HEK293 (cell line): ENCODE measurements at regions not wholly inside any gene's neighbourhood (a gene's known extent, or its start where the extent isn't known, plus 50 kb on each side); places are given as distances from the start of the nearest gene placed in this dataset.

ENCODE experiments used
- CTCF ChIA-PET: fragments of 350-600 bp; formaldehyde crosslinking; extraction: SDS; loops from one replicate; lab custom pipeline; 2021; ENCODE audit warnings: antibody characterized with exemption; lab: Yijun Ruan, JAX
- POLR2A ChIA-PET: fragments of 300-600 bp; formaldehyde crosslinking; extraction: SDS; loops from one replicate; lab custom pipeline; 2020; ENCODE audit warnings: antibody characterized with exemption, inconsistent platforms; lab: Yijun Ruan, JAX
- H3K27ac ChIP-seq: fragments of 200-500 bp; sonication (Bioruptor generic); 2 replicates; pipeline ENCODE4 v1.5.1; 2014; ENCODE audit warnings: low read depth, low read length, control low read depth, inconsistent platforms; ENCODE audit errors: extremely low read depth
- H3K36me3 ChIP-seq, 2 experiments: fragments of 200-500 bp in 1 of 2; sonication (Bioruptor generic) in 1 of 2; 1 replicate in 1 of 2; 2 replicates in 1 of 2; pipeline ENCODE4 v1.5.1; 2014 to 2017; ENCODE audit warnings: inconsistent platforms in 2 of 2, low read length in 2 of 2; ENCODE audit not compliant: control insufficient read depth in 2 of 2, insufficient read depth in 1 of 2
- H3K4me1 ChIP-seq: fragments of 200-500 bp; sonication (Bioruptor generic); 2 replicates; pipeline ENCODE4 v1.5.1; 2014; ENCODE audit warnings: mild to moderate bottlenecking, low read length, inconsistent platforms; ENCODE audit not compliant: control insufficient read depth, insufficient read depth
- H3K4me3 ChIP-seq: 2 replicates; pipeline ENCODE4 v1.5.1; 2011; ENCODE audit warnings: low read depth, mild to moderate bottlenecking, control low read depth, low read length, moderate library complexity
- H3K9me3 ChIP-seq: fragments of 200-500 bp; sonication (Bioruptor generic); 2 replicates; pipeline ENCODE4 v1.5.1; 2014; ENCODE audit warnings: low read depth, low read length, inconsistent platforms; ENCODE audit not compliant: control insufficient read depth, insufficient read depth
- BCL11A ChIP-seq: fragments of 450-650 bp; formaldehyde crosslinking; IDR thresholded peaks from 2 replicates; pipeline ENCODE4 v1.5.1; 2016; ENCODE audit warnings: low read depth, missing biosample characterization, missing genetic modification characterization
- HOXC10 ChIP-seq: sonication (generic); formaldehyde crosslinking; IDR thresholded peaks from 2 replicates; pipeline ENCODE4 v1.8.1; 2023; ENCODE audit warnings: mild to moderate bottlenecking, missing genetic modification reagents
- KLF16 ChIP-seq: fragments of 450-650 bp; formaldehyde crosslinking; IDR thresholded peaks from 2 replicates; pipeline ENCODE4 v1.5.1; 2017; ENCODE audit warnings: missing biosample characterization, missing genetic modification characterization
- OSR2 ChIP-seq: fragments of 450-650 bp; formaldehyde crosslinking; IDR thresholded peaks from 2 replicates; pipeline ENCODE4 v1.5.1; 2016; ENCODE audit warnings: missing biosample characterization, missing genetic modification characterization
- PBX3 ChIP-seq: sonication (generic); formaldehyde crosslinking; IDR thresholded peaks from 2 replicates; pipeline ENCODE4 v1.8.1; 2022; ENCODE audit warnings: mild to moderate bottlenecking, moderate library complexity, missing genetic modification reagents
- ZBTB48 ChIP-seq: fragments of 450-650 bp; formaldehyde crosslinking; IDR thresholded peaks from 2 replicates; pipeline ENCODE4 v1.5.1; 2016; ENCODE audit warnings: missing biosample characterization, missing genetic modification characterization
- ZNF16 ChIP-seq: fragments of 450-650 bp; formaldehyde crosslinking; IDR thresholded peaks from 2 replicates; pipeline ENCODE4 v1.5.1; 2016; ENCODE audit warnings: low read depth, missing biosample characterization, missing genetic modification characterization
- ZNF169 ChIP-seq: fragments of 450-650 bp; formaldehyde crosslinking; IDR thresholded peaks from 2 replicates; pipeline ENCODE4 v1.5.1; 2016; ENCODE audit warnings: missing biosample characterization, missing genetic modification characterization
- ZNF2 ChIP-seq: fragments of 450-650 bp; formaldehyde crosslinking; IDR thresholded peaks from 2 replicates; pipeline ENCODE4 v1.5.1; 2016; ENCODE audit warnings: missing biosample characterization, missing genetic modification characterization
- ZNF223 ChIP-seq: fragments of 450-650 bp; formaldehyde crosslinking; IDR thresholded peaks from 2 replicates; pipeline ENCODE4 v1.5.1; 2016; ENCODE audit warnings: missing biosample characterization, missing genetic modification characterization
- ZNF24 ChIP-seq: fragments of 450-650 bp; formaldehyde crosslinking; IDR thresholded peaks from 2 replicates; pipeline ENCODE4 v1.5.1; 2016; ENCODE audit warnings: missing biosample characterization, missing genetic modification characterization
- ZNF292 ChIP-seq: fragments of 450-650 bp; formaldehyde crosslinking; IDR thresholded peaks from 2 replicates; pipeline ENCODE4 v1.5.1; 2016; ENCODE audit warnings: low read depth, missing biosample characterization, missing genetic modification characterization, borderline replicate concordance
- ZNF341 ChIP-seq: fragments of 450-650 bp; formaldehyde crosslinking; IDR thresholded peaks from 2 replicates; pipeline ENCODE4; 2016; ENCODE audit warnings: low read depth, missing biosample characterization, missing genetic modification characterization
- ZNF366 ChIP-seq: fragments of 450-650 bp; formaldehyde crosslinking; conservative IDR thresholded peaks from 2 replicates; pipeline ENCODE4 v1.5.1; 2016; ENCODE audit warnings: missing biosample characterization, missing genetic modification characterization
- ZNF423 ChIP-seq: fragments of 450-650 bp; formaldehyde crosslinking; IDR thresholded peaks from 2 replicates; pipeline ENCODE4 v1.5.1; 2016; ENCODE audit warnings: missing biosample characterization, missing genetic modification characterization
- ZNF449 ChIP-seq: fragments of 450-650 bp; formaldehyde crosslinking; IDR thresholded peaks from 2 replicates; pipeline ENCODE4 v1.5.1; 2017; ENCODE audit warnings: missing biosample characterization, mild to moderate bottlenecking, missing genetic modification characterization, moderate library complexity
- ZNF704 ChIP-seq: fragments of 450-650 bp; formaldehyde crosslinking; IDR thresholded peaks from 2 replicates; pipeline ENCODE4 v1.5.1; 2016; ENCODE audit warnings: missing biosample characterization, missing genetic modification characterization
- ZNF830 ChIP-seq: fragments of 450-650 bp; IDR thresholded peaks from 2 replicates; pipeline ENCODE4 v1.5.0; 2018; ENCODE audit warnings: missing biosample characterization, missing genetic modification characterization, low read depth, mild to moderate bottlenecking, moderate library complexity

- H3K4me3 ChIP-seq = no peak overlapping the region
- no peaks in the 10 kb centered on the region for H3K9me3 ChIP-seq
- TF ChIP-seq ZNF223 (tag by site-specific recombination) (no peak), ZNF341 (tag by site-specific recombination) (no peak), ZNF366 (tag by site-specific recombination) (no peak), ZNF2 (tag by site-specific recombination) (no peak), ZNF169 (tag by site-specific recombination) (no peak), ZBTB48 (tag by site-specific recombination) (no peak), ZNF423 (no peak), PBX3 (CRISPR knock-in tag) (no peak), ZNF292 (tag by site-specific recombination) (no peak), OSR2 (tag by site-specific recombination) (no peak), ZNF449 (tag by site-specific recombination) (no peak)
- ChIA-PET CTCF (interaction anchor here (0.7 kb wide), 1 partner anchor 154 kb away, joined by 3 read pairs; no protein-coding TSS in a partner anchor), POLR2A (no interaction called here)
- H3K27ac ChIP-seq = no peak overlapping the region
- H3K36me3 ChIP-seq = no peaks in the 10 kb centered on the region
- 0 out of 2 replicates have a peak, but pooled peaks cover 2% of the 10 kb centered on the region for H3K4me1 ChIP-seq
These were observed 68.6 kb upstream of the COL5A2 start for GRCh38 chr2:189248141-189248540.

GRCh38 chr2:189249171-189249570 lies 69.6 kb upstream of the COL5A2 start:
- H3K36me3 ChIP-seq = no peaks in the 10 kb centered on the region
- no peak overlapping the region for H3K27ac ChIP-seq
- no peak for TF ChIP-seq ZNF16 (tag by site-specific recombination)
- TF ChIP-seq ZNF830 (tag by site-specific recombination) = no peak
- no peak for TF ChIP-seq ZNF704 (tag by site-specific recombination)
- TF ChIP-seq BCL11A (tag by site-specific recombination) = no peak
- 0 out of 2 replicates have a peak, but pooled peaks cover 2% of the 10 kb centered on the region for H3K4me1 ChIP-seq
- H3K9me3 ChIP-seq = no peaks in the 10 kb centered on the region
- ChIA-PET POLR2A (no interaction called here), CTCF (no interaction called here)
- no peak overlapping the region for H3K4me3 ChIP-seq

GRCh38 chr2:189249901-189250300 lies 70.3 kb upstream of the COL5A2 start:
- Histone ChIP-seq H3K9me3 (no peaks in the 10 kb centered on the region), H3K4me3 (no peak overlapping the region), H3K27ac (no peak overlapping the region), H3K36me3 (no peaks in the 10 kb centered on the region), H3K4me1 (0 out of 2 replicates have a peak, but pooled peaks cover 2% of the 10 kb centered on the region)
- TF ChIP-seq HOXC10 = no peak
- TF ChIP-seq KLF16 (tag by site-specific recombination) = no peak
- TF ChIP-seq ZNF24 = no peak
- POLR2A ChIA-PET = no interaction called here
- CTCF ChIA-PET = interaction anchor here (0.5 kb wide), 1 partner anchor 156 kb away, joined by 6 read pairs; no protein-coding TSS in a partner anchor
